ENCODE measurements at regions not wholly inside any gene's neighbourhood (a gene's known extent, or its start where the extent isn't known, plus 50 kb on each side); places are given as distances from the start of the nearest gene placed in this dataset.

DNA sequence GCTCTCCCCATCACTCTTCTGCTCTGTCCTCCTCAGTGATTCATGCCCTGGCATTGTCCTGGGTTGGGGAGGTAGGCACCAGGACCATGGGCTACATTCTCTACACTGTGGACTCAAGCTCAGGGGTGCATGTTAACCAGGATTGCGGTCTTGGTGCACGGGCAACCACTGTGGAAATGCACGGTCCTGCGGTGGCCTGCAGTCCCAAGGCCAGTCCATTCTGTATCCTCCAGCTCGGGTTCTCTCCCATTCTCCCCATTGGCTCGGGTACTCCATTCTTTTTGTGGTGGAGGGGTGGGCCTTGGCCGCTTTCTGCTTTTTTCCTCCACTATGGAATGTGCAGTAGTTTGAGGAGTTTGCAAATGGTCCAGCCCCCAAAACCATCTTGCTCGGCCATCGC lies 215.0 kb upstream of the MYT1L start:
- TF ChIP-seq, protein P1, sequence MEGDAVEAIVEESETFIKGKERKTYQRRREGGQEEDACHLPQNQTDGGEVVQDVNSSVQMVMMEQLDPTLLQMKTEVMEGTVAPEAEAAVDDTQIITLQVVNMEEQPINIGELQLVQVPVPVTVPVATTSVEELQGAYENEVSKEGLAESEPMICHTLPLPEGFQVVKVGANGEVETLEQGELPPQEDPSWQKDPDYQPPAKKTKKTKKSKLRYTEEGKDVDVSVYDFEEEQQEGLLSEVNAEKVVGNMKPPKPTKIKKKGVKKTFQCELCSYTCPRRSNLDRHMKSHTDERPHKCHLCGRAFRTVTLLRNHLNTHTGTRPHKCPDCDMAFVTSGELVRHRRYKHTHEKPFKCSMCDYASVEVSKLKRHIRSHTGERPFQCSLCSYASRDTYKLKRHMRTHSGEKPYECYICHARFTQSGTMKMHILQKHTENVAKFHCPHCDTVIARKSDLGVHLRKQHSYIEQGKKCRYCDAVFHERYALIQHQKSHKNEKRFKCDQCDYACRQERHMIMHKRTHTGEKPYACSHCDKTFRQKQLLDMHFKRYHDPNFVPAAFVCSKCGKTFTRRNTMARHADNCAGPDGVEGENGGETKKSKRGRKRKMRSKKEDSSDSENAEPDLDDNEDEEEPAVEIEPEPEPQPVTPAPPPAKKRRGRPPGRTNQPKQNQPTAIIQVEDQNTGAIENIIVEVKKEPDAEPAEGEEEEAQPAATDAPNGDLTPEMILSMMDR (IDR thresholded peaks at IDR 0.05), result no peak
- TF ChIP-seq POLR2A (IDR thresholded peaks at IDR 0.05), result no peak

All from thyroid gland (tissue), 4 donors.